ENCODE measurements at regions not wholly inside any gene's neighbourhood (a gene's known extent, or its start where the extent isn't known, plus 50 kb on each side); places are given as distances from the start of the nearest gene placed in this dataset.
"Not testable (repeated sequence)": the region's sequence is repeated elsewhere in the genome, so short reads cannot be mapped to it uniquely, and the experiment has no call there.

GRCh38 chr18:47397671-47398319, 146.3 kb upstream of the SKOR2 start:
- peak; percentile 35 for DNase-seq

GRCh38 chr18:47391665-47392064, 140.2 kb upstream of the SKOR2 start:
- DNase-seq, result no peak

- DNase-seq, result no peak
Measured at GRCh38 chr18:47390410-47391024, 139.1 kb upstream of the SKOR2 start.

GRCh38 chr18:47389210-47389609, 137.8 kb upstream of the SKOR2 start:
- no peak for DNase-seq

- no peak for DNase-seq
Measured at GRCh38 chr18:47387864-47388263, 136.4 kb upstream of the SKOR2 start.

GRCh38 chr18:47383729-47384128, 132.3 kb upstream of the SKOR2 start:
- DNase-seq, result no peak

GRCh38 chr18:47381975-47382570, 130.6 kb upstream of the SKOR2 start:
- no peak for DNase-seq

- no peak for DNase-seq
Measured at GRCh38 chr18:47380153-47380552, 128.7 kb upstream of the SKOR2 start.

GRCh38 chr18:47373465-47373864, 122.0 kb upstream of the SKOR2 start:
- DNase-seq, result no peak

GRCh38 chr18:47370052-47370451, 118.6 kb upstream of the SKOR2 start:
- DNase-seq, result no peak

GRCh38 chr18:47354061-47354460, 102.6 kb upstream of the SKOR2 start:
- DNase-seq, result not testable (repeated sequence)

GRCh38 chr18:47346016-47346415, 94.6 kb upstream of the SKOR2 start:
- DNase-seq, result no peak

GRCh38 chr18:47345291-47345690, 93.8 kb upstream of the SKOR2 start:
- DNase-seq, result no peak

GRCh38 chr18:47343291-47343690, 91.8 kb upstream of the SKOR2 start:
- no peak for DNase-seq

GRCh38 chr18:47342566-47342965, 91.1 kb upstream of the SKOR2 start:
- DNase-seq, result no peak

- no peak for DNase-seq
Measured at GRCh38 chr18:47341678-47342077, 90.2 kb upstream of the SKOR2 start.

GRCh38 chr18:47334966-47335365, 83.5 kb upstream of the SKOR2 start:
- no peak for DNase-seq

- no peak for DNase-seq
Measured at GRCh38 chr18:47333926-47334635, 82.6 kb upstream of the SKOR2 start.

- no peak for DNase-seq
Measured at GRCh38 chr18:47331641-47332040, 80.2 kb upstream of the SKOR2 start.

GRCh38 chr18:47331026-47331425, 79.6 kb upstream of the SKOR2 start:
- DNase-seq, result no peak

- no peak for DNase-seq
Measured at GRCh38 chr18:47323158-47323557, 71.7 kb upstream of the SKOR2 start.

- no peak for DNase-seq
Measured at GRCh38 chr18:47321815-47322214, 70.4 kb upstream of the SKOR2 start.

GRCh38 chr18:47317824-47318508, 66.5 kb upstream of the SKOR2 start:
- DNase-seq, result no peak
